GM18519 (cell line): ENCODE measurements at regions not wholly inside any gene's neighbourhood (a gene's known extent, or its start where the extent isn't known, plus 50 kb on each side); places are given as distances from the start of the nearest gene placed in this dataset.
"Not testable (repeated sequence)": the region's sequence is repeated elsewhere in the genome, so short reads cannot be mapped to it uniquely, and the experiment has no call there.

ENCODE experiments used
- ATAC-seq: cut with Tn5 transposase; IDR thresholded peaks from one replicate; pipeline ENCODE4 v1.9.1; 2021; ENCODE audit warnings: mild to moderate bottlenecking, moderate library complexity; ENCODE audit not compliant: unreplicated experiment, low FRiP score

DNA sequence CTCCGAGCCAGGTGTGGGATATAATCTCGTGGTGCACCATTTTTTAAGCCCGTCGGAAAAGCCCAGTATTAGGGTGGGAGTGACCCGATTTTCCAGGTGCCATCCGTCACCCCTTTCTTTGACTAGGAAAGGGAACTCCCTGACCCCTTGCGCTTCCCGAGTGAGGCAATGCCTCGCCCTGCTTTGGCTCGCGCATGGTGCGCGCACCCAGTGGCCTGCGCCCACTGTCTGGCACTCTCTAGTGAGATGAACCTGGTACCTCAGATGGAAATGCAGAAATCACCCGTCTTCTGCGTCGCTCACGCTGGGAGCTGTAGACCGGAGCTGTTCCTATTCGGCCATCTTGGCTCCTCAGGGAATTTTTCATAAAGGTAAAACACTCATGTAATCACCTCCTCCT is 63.9 kb downstream of the RWDD3 start:
- ATAC-seq: not testable (repeated sequence)

GRCh38 chr1:95301091-95301490 is 67.1 kb downstream of the RWDD3 start:
- ATAC-seq: no peak

DNA sequence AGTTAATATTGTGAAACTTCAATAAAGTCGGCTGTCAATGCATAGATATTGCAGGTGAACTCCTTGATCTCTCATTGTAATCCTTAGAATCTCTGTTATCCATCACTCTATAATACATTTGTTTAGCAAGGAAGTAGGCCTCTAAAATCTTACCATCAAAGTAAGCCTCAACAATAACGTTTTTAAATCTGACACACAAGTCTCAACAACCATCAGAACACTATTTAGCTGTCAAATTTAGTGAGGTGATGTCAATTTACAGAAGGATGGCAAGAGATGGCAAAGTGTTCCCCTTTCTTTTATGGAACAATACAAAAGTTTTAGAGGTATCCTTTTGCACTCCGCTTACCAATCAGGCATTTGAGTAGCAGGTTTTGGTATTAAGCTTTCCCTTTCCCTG is 67.6 kb downstream of the RWDD3 start:
- no peak for ATAC-seq

DNA sequence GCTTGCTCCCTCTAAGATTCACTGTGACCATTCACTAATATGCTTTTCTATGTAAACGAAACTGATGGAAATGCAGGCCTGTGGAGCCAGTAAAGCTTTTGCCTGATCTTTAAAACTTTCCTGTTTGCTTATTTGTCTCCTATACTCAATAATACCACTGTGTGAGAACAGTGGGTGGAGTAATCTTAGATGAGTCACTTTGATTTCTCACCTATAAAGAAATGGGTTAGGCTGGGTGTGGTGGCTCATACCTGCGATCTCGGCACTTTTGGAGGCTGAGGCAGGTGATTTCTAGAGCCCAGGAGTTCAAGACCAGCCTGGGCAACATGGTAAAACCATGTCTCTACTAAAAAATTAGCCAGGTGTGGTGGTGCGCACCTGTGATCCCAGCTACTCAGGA is 70.8 kb downstream of the RWDD3 start:
- no peak for ATAC-seq

DNA sequence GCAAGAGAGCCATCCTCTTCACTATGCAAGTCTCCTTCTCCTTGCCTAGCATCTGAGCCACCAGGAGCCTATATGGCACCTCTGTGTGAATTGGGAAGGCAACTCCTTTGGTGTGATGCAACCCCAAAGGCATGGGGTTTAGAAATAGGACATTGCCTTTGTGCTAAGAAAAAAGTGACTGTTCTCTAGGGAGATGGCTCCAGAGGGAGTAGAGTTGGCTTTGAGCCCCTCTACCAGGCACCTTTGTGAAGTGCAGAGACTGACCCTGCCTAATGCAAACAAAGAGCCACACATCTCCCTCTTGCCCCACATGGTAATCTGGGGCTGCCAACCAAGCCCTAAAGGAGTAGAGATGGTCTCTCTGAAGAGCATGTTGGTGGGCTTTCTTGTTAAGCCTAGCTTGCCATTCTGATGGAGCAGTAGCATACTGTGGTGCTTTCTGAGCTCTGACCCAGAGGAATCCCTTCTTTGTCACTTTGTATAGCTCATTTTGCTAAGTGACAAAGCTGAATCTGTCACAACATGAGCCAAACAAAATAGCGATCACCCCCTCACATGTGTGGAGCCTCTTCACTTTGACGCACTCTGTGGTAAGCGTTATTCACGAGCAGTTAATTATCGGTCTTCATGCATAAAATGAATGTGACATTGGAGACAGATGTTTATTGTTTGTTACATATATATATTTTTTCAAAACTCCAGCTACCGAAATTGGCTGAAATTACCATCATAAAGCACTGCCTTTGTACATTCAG is 74.4 kb downstream of the RWDD3 start:
- no peak for ATAC-seq

- ATAC-seq: no peak
These were observed 75.0 kb downstream of the RWDD3 start for GRCh38 chr1:95309031-95309471.

DNA sequence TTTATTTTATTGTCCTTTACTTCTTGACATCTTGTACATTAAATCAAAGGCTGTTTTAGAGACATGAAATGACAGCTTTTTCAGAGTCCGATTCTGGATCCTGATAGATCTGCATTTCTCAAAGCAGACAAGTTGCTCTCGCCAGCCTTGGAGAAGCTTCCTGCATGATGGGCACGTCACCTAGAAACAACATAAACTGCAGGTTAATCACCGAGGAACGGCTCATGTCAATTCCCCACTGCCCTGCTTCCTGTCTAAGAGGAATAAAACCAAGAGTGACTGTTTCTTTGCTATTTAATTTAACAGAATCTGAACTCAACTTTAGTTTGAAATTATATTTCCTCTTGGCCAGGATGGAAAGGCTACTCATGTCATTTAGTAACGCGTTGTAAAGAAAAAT is 77.0 kb downstream of the RWDD3 start:
- no peak for ATAC-seq

DNA sequence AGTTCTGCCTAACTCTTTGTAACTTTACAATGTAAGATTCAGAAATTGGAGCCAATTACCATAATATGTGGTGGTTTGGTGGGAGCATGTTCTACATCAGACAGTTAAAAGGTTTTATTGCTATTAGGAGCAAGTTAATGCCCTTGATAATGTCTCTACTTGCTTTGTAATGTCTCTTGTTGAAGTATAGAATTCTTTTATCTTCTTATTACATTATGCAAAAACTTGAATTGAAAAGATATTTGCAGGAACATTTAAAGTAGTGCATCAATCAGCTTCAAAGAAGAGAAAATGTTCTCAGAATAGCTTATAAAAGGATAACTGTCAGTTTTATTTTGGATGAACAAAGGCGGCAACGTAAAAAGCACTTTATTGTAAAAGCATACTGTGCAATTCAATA is 77.8 kb downstream of the RWDD3 start:
- ATAC-seq: no peak

- ATAC-seq: no peak
These were observed 78.2 kb downstream of the RWDD3 start for GRCh38 chr1:95312181-95312580.

GRCh38 chr1:95313527-95313926 is 79.5 kb downstream of the RWDD3 start:
- no peak for ATAC-seq

DNA sequence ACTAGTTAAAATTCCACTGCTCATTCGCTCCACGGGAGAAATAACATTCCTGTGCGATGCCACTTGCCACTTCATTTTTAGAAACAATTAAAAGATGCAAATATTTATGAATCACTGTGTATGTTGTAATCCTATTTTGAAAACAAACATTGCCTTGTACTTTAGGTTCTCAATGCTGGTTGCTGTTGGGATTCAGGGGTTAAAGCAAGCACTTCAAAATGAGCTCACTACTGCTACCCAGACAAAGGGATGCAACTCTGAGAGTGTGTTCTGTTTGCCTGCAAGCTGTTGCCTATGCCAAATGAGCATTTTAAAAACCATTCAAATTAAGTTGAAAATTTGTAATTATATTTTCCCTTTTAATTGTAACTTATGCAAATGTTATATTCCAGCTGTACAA is 87.5 kb downstream of the RWDD3 start:
- ATAC-seq: no peak

DNA sequence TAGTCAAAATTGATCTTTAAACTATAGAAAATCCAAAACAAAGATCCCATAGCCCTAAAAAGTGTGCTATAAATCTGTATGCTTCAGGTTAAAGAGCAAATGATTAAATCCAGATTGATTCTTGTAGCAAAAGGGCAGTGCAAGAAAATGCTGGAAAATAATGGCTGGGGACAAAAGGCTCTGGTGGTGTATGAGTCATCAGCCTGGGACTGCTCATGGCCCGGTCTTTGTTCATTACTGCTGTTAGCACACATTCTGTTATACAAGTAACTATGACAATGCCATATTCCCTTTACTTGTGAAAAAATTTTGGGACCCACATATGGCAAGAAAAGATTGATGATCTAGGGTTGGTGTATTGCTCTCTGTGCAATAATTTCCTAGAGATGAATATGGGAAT is 89.1 kb downstream of the RWDD3 start:
- ATAC-seq: no peak

GRCh38 chr1:95325349-95325748 is 91.3 kb downstream of the RWDD3 start:
- no peak for ATAC-seq

- ATAC-seq: no peak
These were observed 92.0 kb downstream of the RWDD3 start for GRCh38 chr1:95326023-95326422.

DNA sequence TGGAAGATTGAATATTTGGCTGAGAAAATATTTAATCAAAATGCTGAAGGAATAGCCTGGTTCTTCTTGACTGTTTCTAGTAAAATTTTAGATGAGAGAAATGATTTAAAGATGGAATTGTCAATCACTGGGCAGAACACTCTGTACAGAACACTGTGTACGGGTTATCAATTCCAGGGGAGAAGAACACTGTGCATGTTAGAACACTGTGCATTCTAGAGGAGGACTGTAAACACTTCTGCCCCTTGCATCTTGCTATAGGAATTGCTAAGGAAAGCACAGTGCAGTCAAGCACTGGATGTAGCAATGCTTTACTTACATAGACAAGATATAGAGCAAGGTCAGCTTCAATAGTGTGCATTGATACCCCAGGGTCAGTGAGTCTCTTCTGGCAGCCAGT is 98.7 kb downstream of the RWDD3 start:
- no peak for ATAC-seq

- no peak for ATAC-seq
These were observed 105.4 kb downstream of the RWDD3 start for GRCh38 chr1:95339377-95339776.

GRCh38 chr1:95340061-95340460 is 106.1 kb downstream of the RWDD3 start:
- no peak for ATAC-seq

DNA sequence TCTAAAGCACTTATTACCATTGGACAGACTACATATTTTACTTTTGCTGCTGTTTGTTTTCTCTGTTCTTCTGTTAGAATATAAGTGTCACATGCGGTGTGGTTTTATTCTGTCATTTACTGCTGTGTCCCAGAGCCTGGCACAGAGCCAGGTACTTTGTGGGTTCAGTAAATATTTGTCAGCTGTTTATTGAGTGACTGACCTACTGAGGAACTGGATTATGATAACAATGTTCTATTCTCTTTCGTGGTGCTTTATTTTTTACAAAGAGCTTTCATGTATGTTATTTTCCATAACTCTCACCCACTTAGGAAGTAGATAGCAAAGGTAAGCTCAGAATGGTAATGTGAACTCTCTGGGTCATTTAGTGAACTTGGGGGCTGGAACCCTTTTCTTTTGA is 118.8 kb downstream of the RWDD3 start:
- ATAC-seq: no peak

DNA sequence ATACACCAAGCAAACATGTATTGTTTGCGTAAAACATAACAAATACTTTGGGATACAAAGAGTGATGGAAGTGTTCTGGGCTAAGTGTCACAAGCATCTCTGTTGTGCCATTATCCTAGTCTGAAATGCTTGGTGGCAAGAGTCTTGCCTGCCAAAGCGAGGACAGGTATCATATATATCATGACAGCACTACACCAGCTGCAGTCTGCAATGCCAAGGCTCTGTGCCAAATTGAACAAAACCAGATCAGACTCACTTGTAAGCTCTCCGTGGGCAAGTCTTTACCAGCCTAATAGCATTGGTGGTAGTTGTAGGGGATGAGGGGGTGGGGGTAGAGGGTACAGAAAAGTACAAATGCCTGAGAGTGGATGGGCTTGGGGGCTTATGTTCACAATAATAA is 119.2 kb downstream of the RWDD3 start:
- no peak for ATAC-seq

GRCh38 chr1:95364546-95364945 is 130.5 kb downstream of the RWDD3 start:
- no peak for ATAC-seq

GRCh38 chr1:95366498-95366897 is 132.5 kb downstream of the RWDD3 start:
- ATAC-seq: no peak

- ATAC-seq: no peak
These were observed 134.2 kb downstream of the RWDD3 start for GRCh38 chr1:95368178-95368577.
